ENCODE measurements at regions not wholly inside any gene's neighbourhood (a gene's known extent, or its start where the extent isn't known, plus 50 kb on each side); places are given as distances from the start of the nearest gene placed in this dataset.

DNA sequence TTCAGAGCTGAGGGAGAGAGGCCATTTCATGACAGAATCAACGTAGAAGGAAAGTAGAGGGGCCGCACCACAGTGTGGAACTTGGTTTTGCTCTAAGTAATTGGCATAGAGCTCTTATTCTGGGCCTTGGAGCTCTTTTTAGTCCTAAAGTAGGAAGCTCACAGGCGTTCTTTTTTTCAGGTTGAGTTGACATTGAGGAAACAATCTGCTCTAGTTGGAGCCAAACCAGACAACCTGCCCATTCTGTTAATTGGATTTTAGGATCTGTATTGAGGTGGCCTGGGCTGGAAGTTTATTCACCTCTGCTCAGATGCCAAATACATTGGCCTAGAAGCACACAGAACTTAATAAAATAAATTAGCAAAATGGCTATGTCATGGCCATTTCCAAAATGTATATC lies 1093.9 kb downstream of the ADGRL2 start:
- Mint-ChIP-seq H3K4me1 (ENCODE audit: unreplicated experiment) (no peaks in the 10 kb centered on the region), H3K27me3 (ENCODE audit: unreplicated experiment) (no peaks in the 10 kb centered on the region)
- TF ChIP-seq CTCF (IDR thresholded peaks at IDR 0.05), result no peak

GRCh38 chr1:82893712-82894470 lies 1093.2 kb downstream of the ADGRL2 start:
- no peaks in the 10 kb centered on the region for H3K36me3 Mint-ChIP-seq (ENCODE audit: unreplicated experiment)
- H3K27ac Mint-ChIP-seq (ENCODE audit: unreplicated experiment), result no peak overlapping the region
- no peak for DNase-seq (ENCODE audit: extremely low spot score, unreplicated experiment)
- TF ChIP-seq CTCF (IDR thresholded peaks at IDR 0.05), result no peak
- H3K9me3 Mint-ChIP-seq (ENCODE audit: unreplicated experiment), result peaks cover under 1% of the 10 kb centered on the region
- no peak overlapping the region for H3K4me3 Mint-ChIP-seq (ENCODE audit: unreplicated experiment)
- no peaks in the 10 kb centered on the region for H3K4me1 Mint-ChIP-seq (ENCODE audit: unreplicated experiment)
- H3K27me3 Mint-ChIP-seq (ENCODE audit: unreplicated experiment), result no peaks in the 10 kb centered on the region

More for the DNA sequence above, 1093.9 kb downstream of the ADGRL2 start:
- Mint-ChIP-seq H3K4me3 (ENCODE audit: unreplicated experiment) (no peak overlapping the region), H3K9me3 (ENCODE audit: unreplicated experiment) (no peaks in the 10 kb centered on the region), H3K27ac (ENCODE audit: unreplicated experiment) (no peak overlapping the region), H3K36me3 (ENCODE audit: unreplicated experiment) (no peaks in the 10 kb centered on the region)
- DNase-seq (ENCODE audit: extremely low spot score, unreplicated experiment), result no peak

DNA sequence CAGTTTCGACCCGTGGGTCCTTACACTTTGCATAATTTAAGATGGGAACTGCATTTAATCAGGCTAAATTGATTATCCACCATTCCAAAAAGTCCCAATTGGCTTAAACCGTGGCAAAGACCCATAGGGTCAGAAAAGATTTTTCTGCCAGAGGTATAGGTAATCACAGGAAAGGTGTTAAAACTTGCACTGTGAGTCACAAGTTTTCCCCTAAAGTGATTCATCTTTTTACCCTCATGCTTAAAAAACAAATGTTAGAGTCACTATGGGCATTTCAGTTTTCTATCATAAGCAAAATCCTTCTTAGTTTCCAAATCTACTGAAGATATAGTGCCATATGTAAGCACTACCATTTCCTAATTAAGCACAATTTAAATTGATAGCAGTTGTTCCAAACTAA lies 1079.8 kb downstream of the ADGRL2 start:
- TF ChIP-seq CTCF (IDR thresholded peaks at IDR 0.05), result no peak
- no peak overlapping the region for H3K4me3 Mint-ChIP-seq (ENCODE audit: unreplicated experiment)
- H3K9me3 Mint-ChIP-seq (ENCODE audit: unreplicated experiment), result no peaks in the 10 kb centered on the region
- H3K36me3 Mint-ChIP-seq (ENCODE audit: unreplicated experiment), result no peaks in the 10 kb centered on the region
- no peak for DNase-seq (ENCODE audit: extremely low spot score, unreplicated experiment)
- H3K27ac Mint-ChIP-seq (ENCODE audit: unreplicated experiment), result no peak overlapping the region
- no peaks in the 10 kb centered on the region for H3K27me3 Mint-ChIP-seq (ENCODE audit: unreplicated experiment)
- no peaks in the 10 kb centered on the region for H3K4me1 Mint-ChIP-seq (ENCODE audit: unreplicated experiment)

DNA sequence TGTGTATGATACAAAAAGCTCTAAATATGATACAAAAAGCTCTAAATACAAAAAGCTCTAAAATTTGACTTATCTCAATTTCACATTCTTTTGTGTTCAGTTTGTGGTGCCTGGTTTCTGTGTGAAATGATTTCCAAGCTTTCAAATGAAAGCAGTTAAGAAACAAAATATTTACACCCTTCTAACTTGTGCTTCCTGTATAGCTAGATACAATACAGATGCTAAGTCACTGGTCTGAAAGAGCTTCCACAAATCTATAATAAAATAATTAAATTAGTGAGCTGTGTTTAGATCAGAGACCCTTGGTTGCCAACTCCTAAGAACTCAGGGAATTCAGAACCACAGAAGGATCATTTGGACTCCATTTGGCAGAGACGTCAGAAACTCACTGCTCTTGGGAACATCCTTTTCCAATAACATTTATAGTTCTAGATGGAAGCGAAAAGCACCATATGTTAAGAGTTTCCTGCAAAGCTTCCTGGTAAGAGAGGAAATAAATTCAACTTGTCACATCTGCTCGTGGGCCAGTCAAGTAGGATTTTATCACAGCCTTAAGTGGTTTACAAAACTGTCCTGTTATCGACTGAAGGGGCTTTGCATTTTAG lies 1079.1 kb downstream of the ADGRL2 start:
- no peaks in the 10 kb centered on the region for H3K36me3 Mint-ChIP-seq (ENCODE audit: unreplicated experiment)

More for the DNA sequence above, 1079.1 kb downstream of the ADGRL2 start:
- Mint-ChIP-seq H3K27ac (ENCODE audit: unreplicated experiment) (no peak overlapping the region), H3K4me3 (ENCODE audit: unreplicated experiment) (no peak overlapping the region), H3K27me3 (ENCODE audit: unreplicated experiment) (no peaks in the 10 kb centered on the region), H3K9me3 (ENCODE audit: unreplicated experiment) (no peaks in the 10 kb centered on the region), H3K4me1 (ENCODE audit: unreplicated experiment) (no peaks in the 10 kb centered on the region)
- no peak for TF ChIP-seq CTCF (IDR thresholded peaks at IDR 0.05)
- no peak for DNase-seq (ENCODE audit: extremely low spot score, unreplicated experiment)

Measured in osteocyte (in vitro differentiated cells).